HepG2 (cell line): ENCODE measurements at regions not wholly inside any gene's neighbourhood (a gene's known extent, or its start where the extent isn't known, plus 50 kb on each side); places are given as distances from the start of the nearest gene placed in this dataset.

Source experiments
- ATAC-seq: fragments of 200-7000 bp; cut with Tn5 transposase; 3 replicates; pipeline ENCODE4 v1.9.1; 2020; ENCODE audit warnings: mild to moderate bottlenecking, moderate library complexity
- BruUV-seq: library from RNA; stranded (reverse); fragments of 400-500 nt; replicated peaks from 2 replicates; lab custom pipeline; 2021; lab: Mats Ljungman, UMichigan
- CTCF ChIA-PET: fragments of 300-600 bp; formaldehyde crosslinking; extraction: SDS; loops from one replicate; lab custom pipeline; 2021; ENCODE audit warnings: low total read pairs, inconsistent platforms, low intra/inter-chr PET ratio; lab: Yijun Ruan, JAX
- POLR2A ChIA-PET: fragments of 350-600 bp; sonication (Branson Sonifier 250); formaldehyde crosslinking; loops from one replicate; lab custom pipeline; 2020; ENCODE audit warnings: antibody characterized with exemption, inconsistent platforms; lab: Yijun Ruan, JAX
- DNase-seq: peaks from one replicate; pipeline ENCODE4 v3.0.0-alpha.2; 2015; ENCODE audit warnings: low spot score
- FAIRE-seq: peaks from 3 replicates; lab custom pipeline; 2011; peaks lifted over from hg19 to GRCh38; lab: Jason Lieb, UNC
- H2AFZ ChIP-seq: one replicate; pipeline ENCODE4 v1.6.1; 2011; ENCODE audit warnings: low read length, inconsistent platforms
- H3K27ac ChIP-seq: fragments of 300-600 bp; 3 replicates; pipeline ENCODE4 v1.8.0; 2011; ENCODE audit warnings: mixed run types, mild to moderate bottlenecking, mixed read lengths, low read length, inconsistent platforms; ENCODE audit not compliant: insufficient read depth; ENCODE audit errors: extremely low read length
- H3K27me3 ChIP-seq, 2 experiments: fragments of 200-600 bp in 1 of 2; 2 replicates in 1 of 2; 3 replicates in 1 of 2; pipeline versions ENCODE4 v1.6.0 to v1.8.0; 2011; ENCODE audit warnings: low read length in 2 of 2, mild to moderate bottlenecking in 2 of 2, moderate library complexity in 2 of 2, inconsistent platforms in 1 of 2; ENCODE audit not compliant: insufficient read depth in 2 of 2, control insufficient read depth in 1 of 2
- H3K36me3 ChIP-seq, 2 experiments: fragments of 200-600 bp in 1 of 2; replicated peaks in 1 of 2; 2 replicates in 1 of 2; 3 replicates in 1 of 2; pipeline versions ENCODE4 v1.5.1 to v1.8.0; 2011; ENCODE audit warnings: low read length in 2 of 2, inconsistent platforms in 1 of 2; ENCODE audit not compliant: insufficient read depth in 2 of 2, control insufficient read depth in 1 of 2
- H3K4me1 ChIP-seq: 2 replicates; pipeline ENCODE4 v1.5.1; 2012; ENCODE audit warnings: low read length, inconsistent platforms; ENCODE audit not compliant: insufficient read depth
- H3K4me2 ChIP-seq: 2 replicates; pipeline ENCODE4 v1.6.0; 2011; ENCODE audit warnings: low read depth, low read length, inconsistent platforms
- H3K4me3 ChIP-seq, 3 experiments: fragments of 200-600 bp in 1 of 3; sonication (generic), shearing (Covaris generic) in 1 of 3; replicated peaks in 1 of 3; 2 replicates each; pipeline ENCODE4 v1.5.1; 2011 to 2016; ENCODE audit warnings: low read length in 3 of 3, inconsistent platforms in 2 of 3, low read depth in 2 of 3, mild to moderate bottlenecking in 2 of 3, control low read depth in 1 of 3, mixed read lengths in 1 of 3; ENCODE audit not compliant: insufficient read depth in 1 of 3
- H3K79me2 ChIP-seq: one replicate; pipeline ENCODE4 v1.6.1; 2011; ENCODE audit warnings: low read length, inconsistent platforms; ENCODE audit not compliant: insufficient read depth
- H3K9ac ChIP-seq: 2 replicates; pipeline ENCODE4 v1.6.0; 2011; ENCODE audit warnings: mild to moderate bottlenecking, low read depth, low read length, inconsistent platforms; ENCODE audit not compliant: insufficient read depth
- H3K9me3 ChIP-seq: 2 replicates; pipeline ENCODE4 v1.5.1; 2012; ENCODE audit warnings: mild to moderate bottlenecking, low read length
- H4K20me1 ChIP-seq: 2 replicates; pipeline ENCODE4 v1.6.0; 2011; ENCODE audit warnings: inconsistent platforms, mild to moderate bottlenecking, low read length, moderate library complexity; ENCODE audit not compliant: insufficient read depth
- ASH2L ChIP-seq: fragments of 300-600, 200-600 bp; sonication (generic); IDR thresholded peaks from 2 replicates; pipeline ENCODE4 v1.7.0; 2017; ENCODE audit warnings: low read depth, mild to moderate bottlenecking, moderate library complexity, mixed read lengths, low read length; ENCODE audit not compliant: insufficient read length
- CBFB ChIP-seq: sonication (generic); formaldehyde crosslinking; IDR thresholded peaks from 2 replicates; pipeline ENCODE4 v1.4.0; 2020; ENCODE audit warnings: missing genetic modification reagents
- CENPT ChIP-seq: sonication (generic); formaldehyde crosslinking; IDR thresholded peaks from 2 replicates; pipeline ENCODE4 v1.8.0; 2022; ENCODE audit warnings: low read depth, mild to moderate bottlenecking, moderate library complexity, missing genetic modification reagents
- GPN1 ChIP-seq: sonication (generic); formaldehyde crosslinking; IDR thresholded peaks from 2 replicates; pipeline ENCODE4 v1.5.1; 2020; ENCODE audit warnings: missing genetic modification reagents, borderline replicate concordance
- KAT7 ChIP-seq: IDR thresholded peaks from 2 replicates; pipeline ENCODE4 v1.6.1; 2018; ENCODE audit warnings: borderline replicate concordance, missing compliant biosample characterization
- KLF9 ChIP-seq: IDR thresholded peaks from 2 replicates; pipeline ENCODE4 v1.6.1; 2016; ENCODE audit warnings: low read depth
- MATR3 ChIP-seq: sonication (generic); formaldehyde crosslinking; IDR thresholded peaks from 2 replicates; pipeline ENCODE4 v1.4.0; 2020; ENCODE audit warnings: missing genetic modification reagents
- MED1 ChIP-seq: sonication (generic); formaldehyde crosslinking; IDR thresholded peaks from 2 replicates; pipeline ENCODE4 v1.4.0; 2020; ENCODE audit warnings: missing genetic modification reagents
- PLRG1 ChIP-seq: fragments of 450-650 bp; conservative IDR thresholded peaks from 2 replicates; pipeline ENCODE4 v1.6.1; 2016
- RBM39 ChIP-seq: fragments of 200-400 bp; formaldehyde crosslinking; IDR thresholded peaks from one replicate; pipeline ENCODE4 v1.6.1; 2018; ENCODE audit warnings: antibody characterized with exemption, mild to moderate bottlenecking, low read depth, low read length; ENCODE audit not compliant: poor library complexity, severe bottlenecking
- SIN3A ChIP-seq: IDR thresholded peaks from 2 replicates; pipeline ENCODE4 v1.6.1; 2011; ENCODE audit warnings: low read depth, mild to moderate bottlenecking, control low read depth, low read length, borderline replicate concordance
- SKI ChIP-seq: fragments of 450-650 bp; IDR thresholded peaks from one replicate; pipeline ENCODE4 v1.6.1; 2018; ENCODE audit warnings: mild to moderate bottlenecking; ENCODE audit not compliant: partially characterized antibody
- TGIF2 ChIP-seq: IDR thresholded peaks from 2 replicates; pipeline ENCODE4 v1.6.1; 2016; ENCODE audit warnings: control low read depth, missing compliant biosample characterization
- ZBTB37 ChIP-seq: sonication (generic); formaldehyde crosslinking; IDR thresholded peaks from 2 replicates; pipeline ENCODE4 v1.4.0; 2020; ENCODE audit warnings: mild to moderate bottlenecking, missing genetic modification reagents
- ZNF446 ChIP-seq: sonication (generic); formaldehyde crosslinking; IDR thresholded peaks from 2 replicates; pipeline ENCODE4 v1.5.0; 2020; ENCODE audit warnings: mild to moderate bottlenecking, missing genetic modification reagents
- ZNF550 ChIP-seq: sonication (generic); formaldehyde crosslinking; IDR thresholded peaks from 2 replicates; pipeline ENCODE4 v1.4.0; 2020; ENCODE audit warnings: mild to moderate bottlenecking, missing genetic modification reagents, borderline replicate concordance
- ZNF552 ChIP-seq: sonication (generic); formaldehyde crosslinking; IDR thresholded peaks from 2 replicates; pipeline ENCODE4 v1.9.0; 2022; ENCODE audit warnings: missing genetic modification reagents, mild to moderate bottlenecking, borderline replicate concordance
- WGBS: methylation state at CpG from one replicate; pipeline ENCODE4 v1.1.6; 2017; ENCODE audit warnings: low lambda C conversion rate; 5-methylcytosine and 5-hydroxymethylcytosine counted together
- in situ Hi-C: cut with HindIII; loops from 2 replicates; pipeline ENCODE4 v1.10.0; 2017; ENCODE audit warnings: low pct_unique_long_range_greater_than_20kb; ENCODE audit not compliant: extremely low pct_ligation_motif_present
- intact Hi-C: fragments of 100-400 bp; cut with micrococcal nuclease; formaldehyde crosslinking; loops from one replicate; pipeline ENCODE4 v1.10.0; 2022; ENCODE audit not compliant: unreplicated experiment
- TF ChIP-seq, protein P1 (sequence below): sonication (generic); formaldehyde crosslinking; IDR thresholded peaks from 2 replicates; pipeline ENCODE4 v1.4.0; 2020; ENCODE audit warnings: missing genetic modification reagents
- TF ChIP-seq, protein P2 (sequence below): IDR thresholded peaks from 2 replicates; pipeline ENCODE4 v1.6.1; 2016; ENCODE audit warnings: missing genetic modification reagents, missing compliant biosample characterization

DNA sequence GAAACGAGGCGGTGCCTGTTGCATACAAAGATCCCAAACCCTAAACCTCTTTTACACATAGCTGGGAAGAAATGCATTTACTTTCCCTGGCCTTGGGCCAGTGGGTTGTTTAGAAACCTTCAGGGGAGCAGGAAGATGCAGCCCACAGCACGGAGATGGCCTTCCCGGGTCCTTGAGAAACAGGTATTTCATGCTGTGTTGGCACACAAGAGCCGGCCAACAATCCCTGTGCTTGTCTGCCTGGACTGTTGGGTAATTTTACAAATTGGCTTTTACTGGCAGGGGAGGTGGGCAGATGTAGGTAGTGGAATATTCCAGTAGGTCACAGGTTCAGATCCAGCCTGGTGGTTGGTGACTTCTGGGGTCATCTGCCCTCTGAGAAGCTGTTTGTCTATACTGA lies 148.0 kb downstream of the FOXL1 start:
- WGBS = 25% methylated on average over 5 of the region's 5 CpGs

DNA sequence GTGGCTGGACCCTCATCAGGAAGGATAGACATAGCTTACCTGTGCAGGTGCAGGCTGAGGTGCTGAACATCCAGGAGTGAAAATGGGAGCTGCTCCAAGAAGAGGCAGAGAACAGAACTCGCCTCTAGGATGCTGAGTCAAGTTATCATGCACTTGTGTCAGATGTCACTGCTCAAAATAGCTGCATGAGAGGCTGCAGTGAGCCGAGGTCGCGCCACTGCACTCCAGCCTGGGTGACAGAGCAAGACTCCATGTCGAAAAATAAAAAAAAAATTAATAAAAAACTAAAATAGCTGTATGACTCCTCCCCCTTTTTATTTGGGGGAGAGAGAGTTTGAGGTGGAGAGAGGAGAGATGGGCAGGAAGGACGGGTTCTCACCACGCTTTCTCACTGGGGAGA lies 148.8 kb downstream of the FOXL1 start:
- intact Hi-C loops = no loop called here
- ChIA-PET POLR2A (no interaction called here), CTCF (no interaction called here)
- no peaks in the 10 kb centered on the region; the same call in 1 of the 2 replicates for H4K20me1 ChIP-seq
- peaks cover 2 to 82% of the 10 kb centered on the region in 2 experiments for H3K27me3 ChIP-seq
- FAIRE-seq (no peak), ATAC-seq (no peak), DNase-seq (no peak)
- no TSS peak for BruUV-seq
- H3K27ac ChIP-seq = no peak overlapping the region
- in situ Hi-C loops = no loop called here
- no peaks in the 10 kb centered on the region for H3K4me1 ChIP-seq
- 5% methylated on average over 7 of the region's 7 CpGs for WGBS
- no peak overlapping the region for H3K9ac ChIP-seq
- H3K4me3 ChIP-seq = no peak overlapping the region
- H3K79me2 ChIP-seq = no peaks in the 10 kb centered on the region
- H3K4me2 ChIP-seq = no peak overlapping the region
- H2AFZ ChIP-seq = no peak overlapping the region
- H3K9me3 ChIP-seq = no peaks in the 10 kb centered on the region
- H3K36me3 ChIP-seq = no peaks in the 10 kb centered on the region
- no peak for TF ChIP-seq CBFB
- no peak for TF ChIP-seq CENPT (CRISPR knock-in tag)
- TF ChIP-seq, protein P1, sequence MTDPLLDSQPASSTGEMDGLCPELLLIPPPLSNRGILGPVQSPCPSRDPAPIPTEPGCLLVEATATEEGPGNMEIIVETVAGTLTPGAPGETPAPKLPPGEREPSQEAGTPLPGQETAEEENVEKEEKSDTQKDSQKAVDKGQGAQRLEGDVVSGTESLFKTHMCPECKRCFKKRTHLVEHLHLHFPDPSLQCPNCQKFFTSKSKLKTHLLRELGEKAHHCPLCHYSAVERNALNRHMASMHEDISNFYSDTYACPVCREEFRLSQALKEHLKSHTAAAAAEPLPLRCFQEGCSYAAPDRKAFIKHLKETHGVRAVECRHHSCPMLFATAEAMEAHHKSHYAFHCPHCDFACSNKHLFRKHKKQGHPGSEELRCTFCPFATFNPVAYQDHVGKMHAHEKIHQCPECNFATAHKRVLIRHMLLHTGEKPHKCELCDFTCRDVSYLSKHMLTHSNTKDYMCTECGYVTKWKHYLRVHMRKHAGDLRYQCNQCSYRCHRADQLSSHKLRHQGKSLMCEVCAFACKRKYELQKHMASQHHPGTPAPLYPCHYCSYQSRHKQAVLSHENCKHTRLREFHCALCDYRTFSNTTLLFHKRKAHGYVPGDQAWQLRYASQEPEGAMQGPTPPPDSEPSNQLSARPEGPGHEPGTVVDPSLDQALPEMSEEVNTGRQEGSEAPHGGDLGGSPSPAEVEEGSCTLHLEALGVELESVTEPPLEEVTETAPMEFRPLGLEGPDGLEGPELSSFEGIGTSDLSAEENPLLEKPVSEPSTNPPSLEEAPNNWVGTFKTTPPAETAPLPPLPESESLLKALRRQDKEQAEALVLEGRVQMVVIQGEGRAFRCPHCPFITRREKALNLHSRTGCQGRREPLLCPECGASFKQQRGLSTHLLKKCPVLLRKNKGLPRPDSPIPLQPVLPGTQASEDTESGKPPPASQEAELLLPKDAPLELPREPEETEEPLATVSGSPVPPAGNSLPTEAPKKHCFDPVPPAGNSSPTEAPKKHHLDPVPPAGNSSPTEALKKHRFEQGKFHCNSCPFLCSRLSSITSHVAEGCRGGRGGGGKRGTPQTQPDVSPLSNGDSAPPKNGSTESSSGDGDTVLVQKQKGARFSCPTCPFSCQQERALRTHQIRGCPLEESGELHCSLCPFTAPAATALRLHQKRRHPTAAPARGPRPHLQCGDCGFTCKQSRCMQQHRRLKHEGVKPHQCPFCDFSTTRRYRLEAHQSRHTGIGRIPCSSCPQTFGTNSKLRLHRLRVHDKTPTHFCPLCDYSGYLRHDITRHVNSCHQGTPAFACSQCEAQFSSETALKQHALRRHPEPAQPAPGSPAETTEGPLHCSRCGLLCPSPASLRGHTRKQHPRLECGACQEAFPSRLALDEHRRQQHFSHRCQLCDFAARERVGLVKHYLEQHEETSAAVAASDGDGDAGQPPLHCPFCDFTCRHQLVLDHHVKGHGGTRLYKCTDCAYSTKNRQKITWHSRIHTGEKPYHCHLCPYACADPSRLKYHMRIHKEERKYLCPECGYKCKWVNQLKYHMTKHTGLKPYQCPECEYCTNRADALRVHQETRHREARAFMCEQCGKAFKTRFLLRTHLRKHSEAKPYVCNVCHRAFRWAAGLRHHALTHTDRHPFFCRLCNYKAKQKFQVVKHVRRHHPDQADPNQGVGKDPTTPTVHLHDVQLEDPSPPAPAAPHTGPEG (CRISPR knock-in tag) = no peak
- TF ChIP-seq ZBTB37 (CRISPR knock-in tag) = no peak
- TF ChIP-seq MATR3 (CRISPR knock-in tag) = no peak
- TF ChIP-seq PLRG1 = no peak
- TF ChIP-seq MED1 = no peak
- no peak for TF ChIP-seq GPN1 (CRISPR knock-in tag)

More for the DNA sequence above, 148.0 kb downstream of the FOXL1 start:
- in situ Hi-C loops = no loop called here
- H3K9ac ChIP-seq = no peak overlapping the region
- POLR2A ChIA-PET = no interaction called here
- H3K9me3 ChIP-seq = no peaks in the 10 kb centered on the region
- H3K4me2 ChIP-seq = no peak overlapping the region
- intact Hi-C loops = no loop called here
- no peaks in the 10 kb centered on the region; the same call in 1 of the 2 replicates for H4K20me1 ChIP-seq
- H3K79me2 ChIP-seq = no peaks in the 10 kb centered on the region
- ATAC-seq (no peak), FAIRE-seq (no peak), DNase-seq (no peak)
- no peak overlapping the region for H3K27ac ChIP-seq
- TF ChIP-seq SKI = no peak
- no peak for TF ChIP-seq ZNF446 (CRISPR knock-in tag)
- no peak for TF ChIP-seq KLF9 (CRISPR knock-in tag)
- TF ChIP-seq ZNF550 = no peak
- no peak for TF ChIP-seq ASH2L
- TF ChIP-seq SIN3A = no peak
- TF ChIP-seq RBM39 = no peak
- TF ChIP-seq, protein P2, sequence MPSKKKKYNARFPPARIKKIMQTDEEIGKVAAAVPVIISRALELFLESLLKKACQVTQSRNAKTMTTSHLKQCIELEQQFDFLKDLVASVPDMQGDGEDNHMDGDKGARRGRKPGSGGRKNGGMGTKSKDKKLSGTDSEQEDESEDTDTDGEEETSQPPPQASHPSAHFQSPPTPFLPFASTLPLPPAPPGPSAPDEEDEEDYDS (CRISPR knock-in tag) = no peak
- TF ChIP-seq ZNF552 (CRISPR knock-in tag) = no peak
- TF ChIP-seq KAT7 (CRISPR knock-in tag) = no peak
- no peak for TF ChIP-seq TGIF2 (CRISPR knock-in tag)
- CTCF ChIA-PET = no interaction called here
- no peaks in the 10 kb centered on the region for H3K36me3 ChIP-seq
- no peaks in the 10 kb centered on the region for H3K4me1 ChIP-seq
- peaks cover 2 to 80% of the 10 kb centered on the region in 2 experiments for H3K27me3 ChIP-seq
- no peak overlapping the region for H2AFZ ChIP-seq
- BruUV-seq = no TSS peak
- no peak overlapping the region for H3K4me3 ChIP-seq
